SJCRH30 (cell line): ENCODE measurements at regions not wholly inside any gene's neighbourhood (a gene's known extent, or its start where the extent isn't known, plus 50 kb on each side); places are given as distances from the start of the nearest gene placed in this dataset.
A peak's percentile ranks its signal among the peaks of the same experiment; 100 is the strongest.

Experiments
- DNase-seq, 2 experiments: peaks; one replicate each; pipeline ENCODE4 v3.0.0-alpha.2; 2015 to 2020
- H3K27ac ChIP-seq: fragments of 250-450 bp; sonication (Bioruptor Pico); 2 replicates; pipeline ENCODE4 v1.5.1; 2020; ENCODE audit warnings: mild to moderate bottlenecking, moderate library complexity
- H3K27me3 ChIP-seq: fragments of 250-450 bp; sonication (Bioruptor Pico); 2 replicates; pipeline ENCODE4 v1.5.1; 2020; ENCODE audit warnings: mild to moderate bottlenecking, moderate library complexity
- H3K36me3 ChIP-seq: fragments of 250-450 bp; sonication (Bioruptor Pico); 2 replicates; pipeline ENCODE4 v1.5.1; 2020; ENCODE audit warnings: mild to moderate bottlenecking, moderate library complexity
- H3K4me1 ChIP-seq: fragments of 250-450 bp; sonication (Bioruptor Pico); 2 replicates; pipeline ENCODE4 v1.5.1; 2020; ENCODE audit warnings: mild to moderate bottlenecking, moderate library complexity
- H3K4me3 ChIP-seq: fragments of 250-450 bp; sonication (Bioruptor Pico); 2 replicates; pipeline ENCODE4 v1.5.1; 2020; ENCODE audit warnings: mild to moderate bottlenecking, moderate library complexity
- H3K9me3 ChIP-seq: fragments of 250-450 bp; sonication (Bioruptor Pico); replicated peaks from 2 replicates; pipeline ENCODE4 v1.5.1; 2020; ENCODE audit warnings: mild to moderate bottlenecking, moderate library complexity

DNA sequence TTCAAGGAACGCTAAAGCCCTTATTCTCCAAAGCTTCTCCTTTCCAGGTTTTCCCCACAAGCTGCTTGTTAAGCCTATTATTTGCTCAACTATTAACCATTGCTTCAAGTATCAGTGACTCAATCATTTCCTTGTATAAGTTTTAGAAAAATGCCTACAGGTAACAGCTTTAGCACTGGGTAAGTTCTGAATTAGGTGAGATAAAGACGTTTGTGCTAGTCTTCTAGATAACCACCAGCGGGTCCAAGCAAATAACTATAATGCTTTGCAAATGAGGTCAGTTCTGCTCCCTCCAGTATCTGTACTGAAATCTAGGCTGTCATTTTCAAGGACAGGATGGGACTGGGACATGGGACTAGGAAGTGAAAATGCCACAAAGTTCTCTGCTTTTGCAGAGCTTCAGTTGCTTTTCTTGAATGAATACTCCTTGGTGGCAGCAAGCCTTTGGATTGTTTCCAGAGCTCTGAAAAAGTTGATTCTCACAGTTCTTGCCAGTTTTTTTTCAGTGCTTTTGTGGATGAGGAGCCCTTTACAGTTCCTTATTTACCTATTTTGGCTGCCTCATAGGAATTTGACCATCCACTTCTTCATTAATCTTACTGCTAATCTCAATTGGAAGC, 1487.7 kb downstream of the EFNB2 start:
- H3K27me3 ChIP-seq: no peaks in the 10 kb centered on the region
- H3K27ac ChIP-seq: no peak overlapping the region
- no peaks in the 10 kb centered on the region for H3K9me3 ChIP-seq
- H3K4me1 ChIP-seq: no peaks in the 10 kb centered on the region
- H3K4me3 ChIP-seq: no peak overlapping the region
- DNase-seq: no peak
- H3K36me3 ChIP-seq: no peaks in the 10 kb centered on the region

- Histone ChIP-seq H3K9me3 (no peaks in the 10 kb centered on the region), H3K27ac (no peak overlapping the region), H3K27me3 (no peaks in the 10 kb centered on the region), H3K36me3 (no peaks in the 10 kb centered on the region), H3K4me1 (no peaks in the 10 kb centered on the region), H3K4me3 (no peak overlapping the region)
- no peak for DNase-seq
These were observed 1498.4 kb downstream of the EFNB2 start for GRCh38 chr13:105037110-105037509.

DNA sequence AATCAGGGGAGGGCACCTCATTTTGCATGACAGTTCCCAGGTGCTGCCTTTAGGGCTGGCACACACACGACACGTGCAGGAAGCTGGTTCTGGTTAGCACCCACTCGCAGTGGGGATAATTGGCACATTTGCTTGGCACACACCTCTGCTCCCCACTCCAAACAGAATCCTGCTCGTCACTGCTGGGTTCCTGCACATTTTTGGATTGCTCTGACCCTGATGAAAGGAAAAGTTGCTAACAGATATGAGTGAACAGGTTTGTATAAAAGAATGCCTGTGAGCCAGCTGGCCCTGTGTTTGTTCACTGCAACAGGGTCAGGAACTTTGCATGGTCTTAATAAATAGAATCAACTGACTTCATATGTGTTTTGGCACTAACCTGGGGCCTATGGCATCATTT, 1500.4 kb downstream of the EFNB2 start:
- Histone ChIP-seq H3K36me3 (no peaks in the 10 kb centered on the region), H3K27ac (no peak overlapping the region), H3K27me3 (no peaks in the 10 kb centered on the region), H3K9me3 (no peaks in the 10 kb centered on the region), H3K4me3 (no peak overlapping the region), H3K4me1 (no peaks in the 10 kb centered on the region)
- DNase-seq: no peak

DNA sequence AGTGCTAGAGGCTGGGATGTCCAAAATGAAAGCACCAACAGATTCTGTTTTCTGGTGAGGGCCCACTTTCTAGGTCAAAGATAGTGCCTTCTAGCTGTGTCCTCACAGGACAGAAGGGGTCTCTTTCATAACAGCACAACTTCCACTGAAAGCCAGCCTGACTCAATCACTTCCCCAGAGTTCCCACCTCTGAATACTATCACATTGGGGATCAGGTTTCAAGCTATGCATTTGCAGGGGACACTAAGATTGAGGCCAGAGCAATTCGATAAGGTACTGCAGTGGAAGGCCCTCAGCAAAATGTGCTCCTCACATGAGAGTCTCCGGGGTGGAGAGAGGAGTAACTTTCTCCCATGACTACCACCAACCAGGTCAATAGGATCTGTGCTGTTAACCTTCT, 1501.5 kb downstream of the EFNB2 start:
- Histone ChIP-seq H3K4me3 (no peak overlapping the region), H3K4me1 (no peaks in the 10 kb centered on the region), H3K9me3 (no peaks in the 10 kb centered on the region), H3K27me3 (no peaks in the 10 kb centered on the region), H3K27ac (no peak overlapping the region), H3K36me3 (no peaks in the 10 kb centered on the region)
- DNase-seq: peak in 1 of 2 experiments; percentile 11

DNA sequence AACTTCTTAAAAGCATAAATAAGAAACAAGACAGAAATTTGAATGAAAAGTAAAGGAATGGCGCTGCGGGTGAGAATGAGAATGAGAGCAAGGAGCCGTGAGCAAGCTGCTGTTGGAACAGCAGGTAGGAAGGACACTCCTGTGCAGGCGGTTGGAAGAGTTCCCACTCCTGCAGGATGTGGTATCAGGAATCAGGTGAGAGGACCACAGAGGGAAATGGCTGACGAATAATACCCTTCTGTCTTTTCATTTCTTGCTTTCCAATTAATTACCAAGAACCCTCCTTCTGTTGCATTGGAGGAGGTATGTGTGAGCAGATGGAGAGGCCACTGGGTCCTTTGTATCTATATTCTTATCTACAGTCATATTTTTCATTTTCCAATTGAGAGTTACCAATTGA, 1504.2 kb downstream of the EFNB2 start:
- no peaks in the 10 kb centered on the region for H3K36me3 ChIP-seq
- no peaks in the 10 kb centered on the region for H3K4me1 ChIP-seq
- no peak overlapping the region for H3K27ac ChIP-seq
- no peaks in the 10 kb centered on the region for H3K9me3 ChIP-seq
- H3K27me3 ChIP-seq: no peaks in the 10 kb centered on the region
- H3K4me3 ChIP-seq: no peak overlapping the region
- DNase-seq: no peak

GRCh38 chr13:105030851-105031250, 1504.6 kb downstream of the EFNB2 start:
- H3K27ac ChIP-seq: no peak overlapping the region
- no peaks in the 10 kb centered on the region for H3K27me3 ChIP-seq
- H3K9me3 ChIP-seq: no peaks in the 10 kb centered on the region
- H3K4me3 ChIP-seq: no peak overlapping the region
- H3K36me3 ChIP-seq: no peaks in the 10 kb centered on the region
- DNase-seq: no peak
- no peaks in the 10 kb centered on the region for H3K4me1 ChIP-seq

DNA sequence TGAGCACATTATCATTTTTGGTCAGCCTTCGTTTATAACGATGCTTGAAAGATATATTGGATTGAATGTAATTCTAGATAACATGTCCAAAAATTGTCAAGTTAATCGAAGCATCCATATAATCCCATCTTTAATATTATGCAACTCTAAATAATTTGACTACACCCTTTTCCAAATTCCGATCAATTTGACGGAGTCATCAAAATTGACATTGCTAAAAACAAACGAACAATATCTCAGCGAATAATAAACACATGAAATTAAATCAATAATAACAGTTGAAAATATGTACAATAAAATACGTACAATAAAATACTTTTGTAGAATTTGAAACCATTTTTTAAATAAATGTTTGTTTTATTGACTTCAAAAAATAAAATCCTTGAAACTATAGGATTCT, 1516.4 kb downstream of the EFNB2 start:
- no peak overlapping the region for H3K27ac ChIP-seq
- no peak overlapping the region for H3K4me3 ChIP-seq
- no peaks in the 10 kb centered on the region for H3K9me3 ChIP-seq
- no peaks in the 10 kb centered on the region for H3K4me1 ChIP-seq
- no peak for DNase-seq
- no peaks in the 10 kb centered on the region for H3K36me3 ChIP-seq
- no peaks in the 10 kb centered on the region for H3K27me3 ChIP-seq

- no peaks in the 10 kb centered on the region for H3K36me3 ChIP-seq
- H3K27ac ChIP-seq: no peak overlapping the region
- no peaks in the 10 kb centered on the region for H3K9me3 ChIP-seq
- H3K4me3 ChIP-seq: no peak overlapping the region
- no peaks in the 10 kb centered on the region for H3K4me1 ChIP-seq
- DNase-seq: no peak
- H3K27me3 ChIP-seq: no peaks in the 10 kb centered on the region
These were observed 1519.2 kb downstream of the EFNB2 start for GRCh38 chr13:105016266-105016665.

DNA sequence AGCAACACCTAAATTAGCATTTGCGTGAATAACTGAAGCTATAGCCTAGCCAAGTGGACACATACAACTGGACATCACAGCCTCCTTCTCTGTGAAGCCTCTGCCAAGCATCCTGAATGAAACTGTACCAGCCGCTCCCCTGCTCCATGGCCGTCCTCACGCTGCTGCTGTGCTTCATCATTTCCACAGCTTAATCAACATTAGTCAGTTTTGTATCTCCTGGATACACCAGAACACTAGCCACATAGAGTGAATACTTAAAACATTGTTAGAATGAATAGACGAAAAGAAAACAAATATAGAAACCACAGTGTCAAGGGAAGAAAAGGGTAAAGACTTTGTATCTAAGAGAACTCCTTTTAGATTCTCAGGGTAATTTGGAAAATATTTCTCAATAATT, 1526.9 kb downstream of the EFNB2 start:
- no peaks in the 10 kb centered on the region for H3K9me3 ChIP-seq
- DNase-seq: no peak
- no peaks in the 10 kb centered on the region for H3K27me3 ChIP-seq
- H3K27ac ChIP-seq: no peak overlapping the region
- no peaks in the 10 kb centered on the region for H3K4me1 ChIP-seq
- no peaks in the 10 kb centered on the region for H3K36me3 ChIP-seq
- no peak overlapping the region for H3K4me3 ChIP-seq

GRCh38 chr13:105007166-105007808, 1528.2 kb downstream of the EFNB2 start:
- DNase-seq: no peak
- H3K36me3 ChIP-seq: no peaks in the 10 kb centered on the region
- no peak overlapping the region for H3K4me3 ChIP-seq
- H3K4me1 ChIP-seq: no peaks in the 10 kb centered on the region
- H3K27me3 ChIP-seq: no peaks in the 10 kb centered on the region
- H3K9me3 ChIP-seq: no peaks in the 10 kb centered on the region
- no peak overlapping the region for H3K27ac ChIP-seq

DNA sequence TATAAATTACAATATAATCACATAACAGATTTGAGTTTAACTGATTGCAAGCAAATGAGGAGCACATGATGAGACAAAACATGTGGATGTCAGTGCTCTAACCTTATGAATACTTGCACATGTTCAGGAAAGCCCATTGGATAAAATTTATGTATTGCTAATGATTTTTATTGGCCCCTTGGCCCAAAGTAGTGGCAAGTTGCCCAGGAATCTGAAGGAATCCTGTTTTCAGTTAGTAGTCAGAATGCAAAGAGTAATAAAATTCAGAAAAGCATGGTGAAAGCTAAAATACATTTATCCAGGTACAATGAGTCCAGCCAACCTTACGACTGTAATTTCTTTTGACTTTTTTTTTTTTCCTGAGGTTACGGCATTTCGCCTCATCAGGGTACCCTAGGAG, 1539.4 kb downstream of the EFNB2 start:
- no peaks in the 10 kb centered on the region for H3K36me3 ChIP-seq
- H3K27me3 ChIP-seq: no peaks in the 10 kb centered on the region
- H3K9me3 ChIP-seq: no peaks in the 10 kb centered on the region
- no peak for DNase-seq
- H3K27ac ChIP-seq: no peak overlapping the region
- no peak overlapping the region for H3K4me3 ChIP-seq
- no peaks in the 10 kb centered on the region for H3K4me1 ChIP-seq

- Histone ChIP-seq H3K4me1 (no peaks in the 10 kb centered on the region), H3K4me3 (no peak overlapping the region), H3K36me3 (no peaks in the 10 kb centered on the region), H3K27ac (no peak overlapping the region), H3K9me3 (no peaks in the 10 kb centered on the region), H3K27me3 (no peaks in the 10 kb centered on the region)
- DNase-seq: no peak
These were observed 1541.8 kb downstream of the EFNB2 start for GRCh38 chr13:104993708-104994107.

DNA sequence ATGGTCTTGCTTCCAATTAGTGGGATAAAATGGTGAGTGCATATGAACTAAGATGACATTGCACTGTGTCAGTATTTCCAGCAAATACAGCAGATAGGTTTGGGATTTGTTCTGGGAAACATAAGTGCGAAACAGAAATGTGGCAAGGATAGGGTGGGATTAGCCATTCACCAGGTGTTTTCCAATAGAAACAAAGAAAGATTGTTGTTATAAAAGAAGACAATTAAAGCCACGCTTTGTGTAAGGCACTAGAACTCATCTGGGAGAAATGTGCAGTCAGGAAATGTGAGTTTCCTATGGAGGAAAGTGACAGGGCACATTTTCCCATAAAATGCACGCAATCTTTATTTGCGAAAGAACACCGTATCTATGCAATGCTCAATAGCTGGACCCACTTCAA, 1547.8 kb downstream of the EFNB2 start:
- Histone ChIP-seq H3K4me3 (no peak overlapping the region), H3K27me3 (no peaks in the 10 kb centered on the region), H3K36me3 (no peaks in the 10 kb centered on the region), H3K27ac (no peak overlapping the region), H3K4me1 (peaks cover 16% of the 10 kb centered on the region), H3K9me3 (no peaks in the 10 kb centered on the region)
- DNase-seq: peak in 1 of 2 experiments; percentile 12

DNA sequence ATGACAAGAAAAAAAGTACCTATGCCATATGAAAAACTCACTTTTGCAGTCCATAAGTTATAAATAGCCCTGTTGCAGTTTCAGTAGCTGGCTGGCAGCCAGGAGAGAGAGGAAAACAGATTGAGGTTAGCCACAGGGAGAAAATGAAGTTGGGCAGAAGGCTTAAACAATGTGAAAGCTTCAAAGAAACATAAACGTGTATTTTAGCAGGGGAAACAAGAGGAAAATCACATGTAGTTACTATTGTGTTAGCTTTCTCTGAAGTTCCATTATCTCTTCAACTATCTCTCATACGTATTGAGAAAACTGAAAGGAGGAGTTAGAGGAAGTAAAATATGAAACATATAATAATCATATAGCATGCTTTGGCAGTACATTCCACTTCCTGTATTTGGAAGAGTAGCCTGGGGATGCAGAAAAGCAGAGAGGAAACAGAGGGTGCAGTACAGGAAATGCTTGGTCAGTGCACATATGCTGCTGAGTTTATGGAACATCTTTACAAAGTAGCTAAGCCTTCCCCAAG, 1551.1 kb downstream of the EFNB2 start:
- DNase-seq: peak; percentile 79 to 89
- no peaks in the 10 kb centered on the region for H3K27me3 ChIP-seq
- no peaks in the 10 kb centered on the region for H3K9me3 ChIP-seq
- H3K4me1 ChIP-seq: peaks cover 33% of the 10 kb centered on the region
- H3K27ac ChIP-seq: peak overlapping the region; percentile 68
- peak overlapping the region; percentile 19 for H3K4me3 ChIP-seq
- H3K36me3 ChIP-seq: no peaks in the 10 kb centered on the region

DNA sequence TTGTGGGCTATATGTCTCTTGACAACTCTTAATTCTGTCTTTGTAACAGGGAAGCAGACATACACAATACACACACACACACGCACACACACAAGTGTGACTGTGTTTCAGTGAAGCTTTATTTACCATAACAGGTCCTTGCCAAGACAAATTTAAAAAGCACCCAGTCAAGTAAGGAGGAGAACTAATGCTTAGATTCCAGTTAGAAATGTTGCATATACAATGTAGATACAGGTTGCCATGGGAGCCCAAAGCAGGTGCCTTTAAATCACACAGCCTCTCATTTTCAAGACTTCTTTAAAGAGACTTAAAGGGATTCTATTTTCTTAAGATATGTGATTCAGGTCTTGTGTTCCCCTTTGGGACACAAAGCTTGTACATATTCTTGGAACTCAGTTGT, 1551.9 kb downstream of the EFNB2 start:
- Histone ChIP-seq H3K4me1 (peaks cover 39% of the 10 kb centered on the region), H3K4me3 (no peak overlapping the region), H3K9me3 (no peaks in the 10 kb centered on the region), H3K27ac (no peak overlapping the region; the same call in 1 of the 2 replicates), H3K36me3 (no peaks in the 10 kb centered on the region), H3K27me3 (no peaks in the 10 kb centered on the region)
- no peak for DNase-seq

DNA sequence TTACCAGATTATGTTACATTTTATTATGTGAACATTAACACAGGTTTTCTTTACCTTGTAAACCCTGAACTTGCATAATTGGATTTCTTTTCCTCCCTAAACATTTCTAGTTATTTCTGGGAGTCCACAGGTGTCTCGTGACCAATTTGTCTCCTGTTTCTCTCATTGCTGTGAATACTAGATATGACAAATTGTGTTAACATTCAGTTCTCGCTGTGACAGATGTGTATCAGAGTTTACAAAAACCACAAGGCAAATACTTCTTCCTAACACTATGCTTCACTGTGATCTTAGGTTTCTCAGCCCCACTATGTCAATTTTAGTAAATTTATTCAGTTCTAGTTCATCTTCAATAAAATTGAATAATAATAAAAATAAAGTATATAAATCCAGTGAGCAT, 1554.9 kb downstream of the EFNB2 start:
- H3K36me3 ChIP-seq: no peaks in the 10 kb centered on the region
- H3K27ac ChIP-seq: peak overlapping the region; percentile 94
- no peak overlapping the region for H3K4me3 ChIP-seq
- peaks cover 44% of the 10 kb centered on the region for H3K4me1 ChIP-seq
- H3K9me3 ChIP-seq: no peaks in the 10 kb centered on the region
- H3K27me3 ChIP-seq: no peaks in the 10 kb centered on the region
- DNase-seq: peak in 1 of 2 experiments; percentile 59
